HuH-7.5 (cell line): ENCODE measurements at regions not wholly inside any gene's neighbourhood (a gene's known extent, or its start where the extent isn't known, plus 50 kb on each side); places are given as distances from the start of the nearest gene placed in this dataset.
"Not testable (repeated sequence)": the region's sequence is repeated elsewhere in the genome, so short reads cannot be mapped to it uniquely, and the experiment has no call there.

ENCODE experiments used
- DNase-seq: peaks from one replicate; pipeline ENCODE4 v3.0.0; 2011; ENCODE audit warnings: low spot score

DNA sequence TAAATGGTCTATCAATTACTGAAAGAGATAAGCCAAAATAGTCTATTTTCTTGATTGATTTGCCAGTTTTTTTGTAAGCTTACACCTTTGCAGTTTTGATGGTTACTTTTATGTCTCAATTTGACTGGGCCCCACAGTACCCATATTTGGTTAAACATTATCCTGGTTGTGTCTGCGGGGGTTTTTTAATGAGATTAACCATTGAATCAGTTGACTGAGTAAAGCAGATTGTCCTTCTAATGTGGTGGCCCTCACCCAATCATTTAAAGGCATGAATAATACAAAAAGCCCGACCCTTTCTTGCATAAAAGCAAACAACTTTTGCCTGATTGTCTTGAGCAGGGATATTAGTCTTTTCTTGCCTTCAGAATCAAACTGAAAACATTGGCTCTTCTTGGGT, 650.0 kb upstream of the RGS18 start:
- no peak for DNase-seq

DNA sequence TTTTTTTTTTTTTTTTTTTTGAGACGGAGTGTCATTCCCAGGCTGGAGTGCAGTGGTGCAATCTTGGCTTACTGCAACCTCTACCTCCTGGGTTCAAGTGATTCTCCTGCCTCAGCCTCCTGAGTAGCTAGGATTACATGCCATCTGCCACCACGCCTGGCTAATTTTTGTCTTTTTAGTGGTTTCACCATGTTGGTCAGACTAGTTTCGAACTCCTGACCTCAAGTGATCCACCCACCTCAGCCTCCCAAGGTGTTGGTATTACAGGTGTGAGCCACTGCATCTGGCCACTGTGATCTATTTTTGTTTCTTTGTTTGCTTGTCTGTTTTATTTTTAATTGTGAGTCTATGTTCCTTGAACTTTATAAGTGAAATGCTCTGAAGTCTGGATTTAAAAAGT, 646.8 kb upstream of the RGS18 start:
- not testable (repeated sequence) for DNase-seq

DNA sequence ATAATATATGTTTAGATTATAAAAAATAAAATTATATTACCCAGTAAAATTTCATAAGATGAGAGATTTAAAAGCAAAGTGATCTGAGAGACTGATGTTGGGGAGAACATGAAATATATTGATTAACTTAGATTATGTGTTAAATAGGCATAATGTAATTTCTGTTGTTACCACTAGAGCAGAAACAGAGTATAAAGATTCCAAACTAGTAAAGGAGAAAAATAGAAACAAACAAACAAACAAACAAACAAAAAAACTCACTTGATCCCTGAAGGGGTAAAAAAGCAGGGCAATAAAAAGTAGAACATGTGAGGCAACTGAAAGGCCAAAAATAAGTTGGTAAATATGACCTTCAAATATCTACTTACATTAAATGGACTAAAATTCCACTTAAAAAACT, 640.4 kb upstream of the RGS18 start:
- no peak for DNase-seq

DNA sequence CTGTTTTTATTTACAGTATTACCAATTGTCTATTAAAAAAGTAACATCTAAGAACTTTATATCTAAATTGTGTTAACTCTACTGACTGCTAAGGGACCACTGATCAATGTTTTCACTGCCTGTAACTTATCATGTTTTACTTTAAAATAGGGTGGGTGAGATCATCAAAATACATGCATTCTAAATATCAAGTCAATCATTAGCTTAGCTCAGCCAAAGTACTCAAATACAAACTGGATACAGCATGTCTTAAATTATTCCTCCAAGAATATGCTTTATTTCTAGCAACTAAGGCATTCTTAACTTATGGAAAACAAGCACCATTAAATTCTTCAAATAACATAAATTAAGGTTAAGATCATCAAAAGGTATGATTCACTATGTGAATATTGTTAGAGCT, 638.7 kb upstream of the RGS18 start:
- no peak for DNase-seq

DNA sequence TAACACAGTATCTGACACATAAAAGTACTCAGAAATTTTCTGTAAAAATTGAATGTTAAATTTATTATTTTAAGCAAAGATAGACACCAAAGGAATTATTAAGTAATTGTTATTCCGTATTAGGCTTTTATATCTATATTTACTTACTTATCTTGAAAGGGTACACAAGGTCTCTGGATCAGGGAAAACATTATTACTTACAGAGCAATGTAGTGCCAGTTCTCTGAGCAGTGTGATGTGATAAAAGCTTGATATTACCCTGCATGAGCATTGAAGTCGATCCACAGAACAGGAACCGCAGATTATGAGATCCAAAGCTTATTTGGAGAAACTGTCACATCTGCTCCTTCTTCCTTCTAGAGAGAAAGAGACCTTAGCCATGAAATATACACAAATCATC, 637.9 kb upstream of the RGS18 start:
- no peak for DNase-seq

DNA sequence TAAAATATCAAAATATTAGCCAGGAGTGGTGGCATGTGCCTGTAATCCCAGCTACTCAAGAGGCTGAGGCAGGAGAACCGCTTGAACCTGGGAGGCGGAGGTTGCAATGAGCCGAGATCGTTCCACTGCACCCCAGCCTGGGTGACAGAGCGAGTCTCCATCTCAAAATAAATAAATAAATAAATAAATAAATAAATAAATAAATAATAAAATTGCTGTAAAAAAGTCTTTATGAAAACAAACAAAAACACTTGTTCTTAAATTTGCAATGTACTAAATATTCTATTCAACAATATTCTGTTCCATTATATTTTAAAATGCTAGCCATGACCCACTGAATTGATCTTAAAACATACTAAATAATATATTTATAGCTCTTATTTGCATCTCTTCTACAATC, 632.3 kb upstream of the RGS18 start:
- DNase-seq = not testable (repeated sequence)

DNA sequence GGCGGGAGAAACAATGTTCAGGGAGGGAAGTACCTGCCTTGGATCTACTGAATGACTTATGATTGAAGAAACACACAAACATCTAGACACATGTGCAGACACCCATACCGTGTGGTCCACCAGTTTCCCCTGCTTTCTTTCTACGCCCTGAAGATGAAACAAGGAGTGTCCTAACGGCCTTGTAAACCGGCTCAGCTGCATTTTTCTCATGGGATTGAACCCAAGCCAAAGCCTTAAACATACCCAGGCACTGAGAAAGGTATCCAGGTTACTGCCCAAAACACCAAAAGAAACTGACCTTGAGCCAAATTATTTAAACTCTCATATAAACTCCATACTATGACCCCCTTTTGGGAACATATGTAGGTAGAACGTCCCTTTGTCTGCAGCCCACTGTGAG, 630.0 kb upstream of the RGS18 start:
- DNase-seq = no peak

DNA sequence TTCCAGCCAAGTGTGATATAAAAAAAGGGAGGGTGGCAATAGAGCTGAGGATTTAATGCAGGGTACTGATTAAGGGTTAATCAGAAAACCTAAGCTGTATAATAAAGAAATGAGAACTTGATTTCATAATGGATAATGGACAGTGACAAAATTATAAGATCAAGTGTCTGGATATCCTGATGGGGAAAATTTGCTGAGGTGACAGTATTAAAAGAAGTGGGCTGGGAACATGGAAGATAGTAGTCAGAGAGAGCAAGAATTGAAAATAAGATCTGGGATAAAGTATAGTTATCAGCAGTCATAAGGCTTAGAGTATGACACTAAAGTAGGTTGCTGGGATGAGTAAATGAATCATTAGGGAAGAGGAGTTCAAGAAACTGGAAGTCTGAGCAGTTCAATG, 627.3 kb upstream of the RGS18 start:
- DNase-seq = no peak

DNA sequence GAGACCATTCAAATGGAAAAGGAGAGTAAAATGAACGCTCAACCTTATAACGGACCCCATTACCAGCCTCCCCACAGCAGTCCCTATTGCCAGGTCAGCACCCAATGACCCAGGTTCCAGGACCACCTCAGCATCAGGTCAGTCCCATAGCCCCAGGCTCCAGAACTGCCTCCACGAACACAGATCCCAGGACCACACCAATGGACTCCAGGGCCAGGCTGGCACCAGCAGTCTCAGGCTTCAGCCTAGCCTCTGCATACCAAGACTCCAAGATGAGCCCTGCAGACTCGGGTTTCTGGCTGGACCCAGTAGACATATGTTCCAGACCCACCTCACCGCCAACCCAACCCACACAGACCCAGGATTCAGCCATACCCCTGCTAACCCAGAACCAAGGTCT, 625.0 kb upstream of the RGS18 start:
- no peak for DNase-seq

DNA sequence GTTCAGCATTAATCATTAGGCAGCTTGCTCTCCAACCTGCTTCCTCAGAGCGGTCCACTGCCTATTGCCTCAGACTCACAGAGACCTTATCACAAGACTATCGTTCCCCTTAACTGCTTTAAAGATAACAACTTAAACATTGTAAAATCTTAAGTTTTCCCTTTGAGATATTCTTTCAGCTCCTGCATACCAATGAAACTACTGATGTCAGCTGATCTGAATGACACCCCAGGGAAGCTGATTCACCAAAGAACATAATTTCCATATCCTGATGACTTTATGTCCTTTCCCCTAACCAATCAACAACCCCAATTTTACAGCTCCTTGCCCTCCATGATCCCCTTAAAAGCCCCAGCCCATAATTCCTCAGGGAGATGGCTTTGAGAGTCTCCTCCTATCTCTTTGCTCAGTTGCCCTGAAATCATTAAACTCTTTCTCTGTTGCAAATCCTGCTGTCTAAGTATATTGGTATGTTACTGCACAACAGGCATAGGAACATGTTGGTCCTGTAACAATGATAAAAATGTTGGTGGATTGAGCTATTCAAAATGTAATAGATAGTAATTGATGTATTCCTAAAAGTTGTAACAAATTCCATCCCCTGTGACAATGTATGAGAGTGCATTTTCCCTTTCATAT, 621.4 kb upstream of the RGS18 start:
- DNase-seq = no peak

DNA sequence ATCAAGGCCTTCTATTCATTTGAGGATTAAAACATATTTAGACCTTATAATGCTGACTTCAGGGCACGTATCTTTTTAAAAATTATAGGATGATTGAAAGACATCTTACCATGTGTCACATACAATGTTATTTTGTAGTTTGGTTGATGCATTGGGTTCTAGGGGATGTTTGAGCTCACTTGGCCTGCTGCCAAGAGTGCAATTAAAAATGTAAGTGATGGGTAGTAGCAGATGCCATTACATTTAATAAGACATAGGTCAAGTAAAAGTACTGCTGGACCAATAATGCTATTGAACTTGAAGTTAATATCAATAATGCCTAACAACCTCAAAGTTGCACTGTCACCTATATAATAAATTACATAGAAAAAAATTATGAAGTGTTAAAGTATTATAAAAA, 616.5 kb upstream of the RGS18 start:
- no peak for DNase-seq

DNA sequence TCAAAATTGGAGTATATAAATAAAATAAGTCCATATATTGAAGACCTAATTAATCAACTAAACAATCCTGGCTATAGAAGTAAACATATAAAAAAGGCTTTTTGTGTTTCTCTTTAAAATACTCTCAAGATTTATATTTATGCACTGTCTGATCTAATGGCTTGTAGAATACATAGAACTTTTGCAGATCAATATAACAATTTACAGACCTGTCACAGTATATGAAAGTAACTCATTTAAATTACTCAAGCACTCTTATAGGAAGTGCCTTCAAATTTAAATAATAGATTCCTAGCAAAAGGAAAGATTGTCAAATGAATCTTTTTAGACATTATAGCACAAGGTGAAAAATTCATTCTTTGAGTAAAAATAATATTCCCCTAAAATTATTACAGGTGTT, 615.8 kb upstream of the RGS18 start:
- no peak for DNase-seq

DNA sequence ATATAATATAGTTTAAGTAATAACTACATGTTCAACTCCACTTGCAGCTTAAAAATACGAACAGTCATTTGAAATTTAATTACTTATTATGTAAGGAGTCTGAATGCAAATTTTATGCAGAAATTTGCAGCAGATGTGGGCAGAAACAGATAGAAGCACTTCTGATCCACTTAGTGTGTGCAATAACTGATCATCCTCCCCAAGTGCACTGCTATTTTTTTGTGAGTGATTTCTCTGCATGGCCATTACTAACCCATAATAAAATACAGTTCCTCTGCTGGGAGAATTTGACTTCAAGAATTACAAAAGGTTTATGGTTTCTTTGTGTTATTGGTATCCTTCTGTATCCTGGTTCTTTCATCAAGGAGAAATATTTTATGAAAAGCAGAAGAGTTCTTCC, 611.5 kb upstream of the RGS18 start:
- no peak for DNase-seq

DNA sequence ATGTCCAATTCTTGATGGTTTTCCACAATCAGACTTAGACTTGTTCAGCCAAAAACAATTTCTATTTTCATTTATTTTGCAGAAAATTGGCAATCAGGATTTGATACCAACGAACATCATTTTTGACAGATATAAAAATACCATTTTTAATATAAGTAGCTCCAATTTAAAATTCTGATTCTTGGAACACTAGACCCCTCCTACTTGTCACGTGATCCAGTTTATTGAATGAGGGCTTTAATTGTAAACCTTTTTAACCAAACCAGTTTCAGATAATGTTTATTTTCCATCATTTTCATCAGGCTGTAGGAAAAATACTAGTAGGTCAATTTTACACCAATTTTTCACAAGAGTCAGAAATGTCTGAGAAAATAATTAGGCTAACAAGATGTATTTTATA, 607.2 kb upstream of the RGS18 start:
- no peak for DNase-seq

DNA sequence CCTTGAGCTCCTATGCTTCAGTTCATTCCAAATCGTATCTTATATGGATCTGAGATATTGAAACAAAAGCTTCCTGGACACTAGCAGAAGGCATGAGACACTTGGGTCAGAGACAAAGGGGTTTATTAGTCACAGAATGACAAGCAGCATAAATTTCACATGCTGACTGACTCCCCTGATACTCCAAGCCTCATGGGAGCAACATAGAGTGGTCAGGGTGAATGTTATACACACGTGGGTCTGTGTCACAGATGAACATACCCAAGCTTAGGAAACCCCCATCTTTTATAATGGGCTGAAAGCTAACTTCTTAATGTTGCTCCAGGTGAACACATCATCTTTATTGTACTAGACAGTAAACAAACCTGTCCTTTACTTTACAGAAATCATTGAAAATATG, 599.9 kb upstream of the RGS18 start:
- no peak for DNase-seq

DNA sequence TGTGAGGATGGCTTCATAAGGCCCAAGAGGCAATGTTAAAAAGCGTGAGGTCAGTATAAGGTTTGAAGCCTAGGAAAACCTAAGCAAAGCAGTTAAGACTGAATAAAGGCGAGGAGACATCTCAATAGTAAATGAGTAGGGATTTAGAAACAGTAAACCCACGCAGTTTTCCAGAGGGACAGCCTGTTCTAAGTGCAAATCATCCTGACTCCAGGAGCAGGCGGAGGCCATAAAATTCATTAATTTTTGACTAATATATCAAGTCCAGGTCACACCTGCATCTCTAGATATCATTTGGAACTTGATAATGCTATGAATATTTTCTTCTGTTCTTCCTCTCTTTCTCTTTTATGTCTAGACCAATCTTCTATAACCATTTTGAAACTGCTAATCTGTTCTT, 597.0 kb upstream of the RGS18 start:
- DNase-seq = no peak

DNA sequence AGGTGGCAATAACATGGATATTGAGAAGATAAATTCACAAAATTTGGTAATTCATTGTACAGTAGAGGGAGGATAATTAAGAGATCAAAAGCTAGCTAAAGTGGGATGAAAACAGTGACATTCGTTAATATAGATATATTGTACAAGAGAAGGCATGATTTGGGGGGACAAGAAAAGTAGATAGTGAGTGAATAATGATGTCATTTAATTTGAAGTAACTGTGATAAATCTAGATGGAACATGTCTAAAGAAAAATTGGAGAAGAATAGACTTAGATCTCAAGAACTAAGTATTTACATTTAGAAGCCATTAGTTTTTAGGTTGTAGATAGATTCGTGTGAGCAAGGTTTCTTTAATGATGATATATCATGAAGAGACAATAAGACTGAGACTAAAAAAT, 594.0 kb upstream of the RGS18 start:
- no peak for DNase-seq

DNA sequence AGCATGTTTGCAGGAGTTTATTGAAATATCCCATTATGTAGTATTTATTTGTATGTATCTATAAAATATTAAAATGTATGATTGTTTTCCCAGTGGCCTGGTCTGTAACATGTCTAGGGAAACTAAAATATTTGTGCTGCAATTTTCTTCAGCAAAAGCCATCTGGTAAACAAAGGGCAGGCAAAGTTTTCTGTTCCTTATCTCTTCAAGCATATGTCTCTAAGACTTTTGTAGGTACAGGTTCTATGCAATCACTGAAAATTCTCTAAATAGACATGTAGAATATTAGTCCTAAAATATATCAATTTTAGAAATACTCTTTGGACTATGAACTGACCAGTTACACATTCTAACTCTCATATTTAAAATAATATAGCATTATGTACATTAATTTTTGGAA, 585.8 kb upstream of the RGS18 start:
- DNase-seq = no peak

DNA sequence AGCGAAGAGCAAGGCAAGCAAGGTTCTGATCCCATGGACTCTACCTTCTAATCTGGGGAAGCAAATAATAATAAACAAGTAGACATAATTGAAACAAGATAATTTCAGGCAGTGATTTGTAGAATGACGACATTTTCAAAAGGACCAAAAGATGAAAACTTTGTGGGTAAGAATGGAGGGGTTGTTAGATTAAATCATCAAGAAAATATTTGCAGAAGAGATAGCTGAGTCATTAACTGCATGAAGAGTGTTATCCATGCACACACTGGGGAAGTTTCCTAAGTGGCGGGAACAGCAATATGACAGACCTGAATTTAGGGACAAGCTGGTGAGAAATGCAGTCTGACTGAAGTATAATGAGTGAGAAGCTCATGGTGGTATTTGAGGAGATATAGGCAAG, 583.1 kb upstream of the RGS18 start:
- DNase-seq = no peak

DNA sequence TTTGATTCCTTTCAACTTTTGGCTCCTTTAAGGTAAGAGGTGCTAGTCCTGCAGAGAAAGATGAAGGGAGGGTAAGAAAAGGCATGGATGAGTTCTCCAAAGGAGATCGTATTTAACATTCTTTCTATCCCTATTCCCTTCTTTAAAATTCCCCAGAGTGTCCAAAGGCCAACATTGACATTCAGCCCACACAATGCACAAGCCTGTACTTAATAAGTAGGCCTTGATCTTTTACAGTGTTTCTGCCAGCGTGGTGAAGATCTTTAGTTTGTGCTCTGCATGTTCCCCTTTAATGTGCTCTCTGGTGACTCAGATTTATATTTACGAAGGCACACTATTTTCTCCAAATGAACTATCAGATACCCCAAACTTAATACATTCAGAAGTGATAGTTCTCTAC, 582.5 kb upstream of the RGS18 start:
- no peak for DNase-seq

DNA sequence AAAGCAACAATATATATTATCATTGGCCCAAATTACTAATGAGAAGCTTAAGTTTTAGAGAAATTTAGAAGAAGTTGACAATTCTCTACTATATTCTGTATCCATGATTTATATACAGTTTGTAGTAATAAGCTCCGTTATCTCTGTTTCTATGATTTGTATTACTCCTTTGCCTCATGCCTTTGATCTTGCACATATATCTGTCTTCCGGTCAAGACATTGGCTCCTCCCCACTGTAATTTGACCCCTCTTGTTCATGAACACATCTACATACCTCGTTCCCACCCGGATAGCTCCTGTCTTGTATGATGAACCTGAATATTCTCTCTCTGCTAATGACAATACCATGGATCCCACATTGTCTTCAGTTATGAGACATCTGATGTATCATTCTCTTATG, 581.0 kb upstream of the RGS18 start:
- no peak for DNase-seq

DNA sequence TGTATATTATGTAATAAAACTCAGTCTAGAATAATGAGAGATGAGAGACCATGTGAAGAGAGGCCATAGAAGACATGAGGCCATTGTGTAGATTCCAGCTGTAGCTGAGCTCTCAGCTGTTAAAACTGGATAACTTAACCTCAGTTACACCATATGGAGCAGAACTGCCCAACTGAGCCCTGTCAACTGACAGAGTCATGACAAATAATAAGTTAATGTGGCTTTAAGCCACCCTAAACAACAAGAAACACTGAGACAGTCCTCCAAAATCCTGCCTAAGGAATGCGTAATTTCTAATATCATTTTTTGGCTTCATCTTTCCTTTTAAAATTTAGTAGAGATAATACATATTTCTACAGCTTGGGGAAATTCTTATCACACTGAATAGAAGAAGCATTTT, 580.0 kb upstream of the RGS18 start:
- DNase-seq = no peak

DNA sequence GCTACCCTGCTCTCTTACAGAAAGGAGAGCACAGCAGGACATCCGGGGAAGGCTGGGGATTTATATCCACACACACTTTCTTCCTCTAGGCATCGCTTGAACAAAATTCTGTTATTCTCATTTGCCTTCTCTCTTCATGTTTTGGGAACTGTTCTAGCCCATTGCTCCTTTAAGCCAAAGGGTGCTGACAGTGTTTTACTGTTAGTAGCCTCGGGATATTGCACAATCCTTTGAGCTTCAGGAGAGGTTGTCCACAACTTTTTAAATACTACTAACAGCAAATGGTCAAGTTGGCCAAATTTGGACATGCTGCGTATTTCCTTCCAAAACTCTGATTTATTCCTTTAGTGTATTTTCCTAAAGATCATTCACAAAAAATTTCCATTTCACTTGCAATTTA, 579.2 kb upstream of the RGS18 start:
- no peak for DNase-seq

DNA sequence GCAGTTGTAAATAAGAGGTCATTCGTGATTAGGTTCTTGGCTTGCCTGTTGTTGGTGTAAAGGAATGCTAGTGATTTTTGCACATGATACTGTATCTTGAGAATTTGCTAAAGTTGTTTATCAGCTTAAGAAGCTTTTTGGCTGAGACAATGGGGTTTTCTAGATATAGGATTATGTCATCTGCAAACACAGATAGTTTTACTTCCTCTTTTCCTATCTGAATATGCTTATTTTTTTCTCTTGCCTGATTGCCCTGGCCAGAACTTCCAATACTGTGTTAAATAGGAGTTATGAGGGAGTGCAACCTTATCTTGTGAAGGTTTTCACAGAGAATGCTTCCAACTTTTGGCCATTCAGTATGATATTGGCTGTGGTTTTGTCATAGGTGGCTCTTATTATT, 576.1 kb upstream of the RGS18 start:
- DNase-seq = no peak

DNA sequence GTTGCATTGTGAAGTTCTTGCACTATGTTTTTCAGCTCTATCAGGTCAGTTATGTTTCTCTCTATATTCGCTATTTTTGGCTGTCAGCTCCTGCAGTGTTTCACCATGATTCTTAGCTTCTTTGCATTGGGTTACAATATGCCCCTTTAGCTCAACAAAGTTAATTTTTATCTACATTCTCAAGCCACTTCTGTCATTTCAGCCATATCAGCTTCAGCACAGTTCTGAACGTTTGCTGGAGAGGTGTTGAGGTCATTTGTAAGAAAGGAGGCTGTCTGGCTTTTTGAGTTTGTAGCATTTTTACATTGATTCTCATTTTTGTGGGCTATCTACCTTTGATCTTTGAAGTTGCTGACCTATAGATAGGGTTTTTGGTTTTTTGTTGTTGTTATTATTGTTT, 573.2 kb upstream of the RGS18 start:
- DNase-seq = no peak
